Peyer's patch (tissue), 4 donors: ENCODE measurements at regions not wholly inside any gene's neighbourhood (a gene's known extent, or its start where the extent isn't known, plus 50 kb on each side); places are given as distances from the start of the nearest gene placed in this dataset.

Experiments used
- DNase-seq, 3 donors: peaks; one replicate each; pipeline ENCODE4 v3.0.0-alpha.2; 2017 to 2019
- H3K27ac ChIP-seq, 4 donors: fragments of 200-600 bp; sonication (generic); one replicate each; pipeline ENCODE4 v1.5.1; 2016 to 2019
- H3K27me3 ChIP-seq, 2 donors: fragments of 200-600 bp; sonication (generic); one replicate each; pipeline ENCODE4 v1.5.1; 2019
- H3K36me3 ChIP-seq, 3 donors: fragments of 200-600 bp; sonication (generic); one replicate each; pipeline ENCODE4 v1.5.1; 2016 to 2019
- H3K4me1 ChIP-seq, 4 donors: fragments of 200-600 bp; sonication (generic); one replicate each; pipeline ENCODE4 v1.5.1; 2016 to 2019
- H3K4me3 ChIP-seq, 4 donors: fragments of 200-600 bp; sonication (generic); 1 replicate in 3 of 4; 2 replicates in 1 of 4; pipeline ENCODE4 v1.5.1; 2016 to 2019; ENCODE audit warnings: mild to moderate bottlenecking in 1 of 4
- H3K9me3 ChIP-seq, 4 donors: fragments of 200-600 bp; sonication (generic); one replicate each; pipeline ENCODE4 v1.5.1; 2016 to 2019; ENCODE audit warnings: mild to moderate bottlenecking in 1 of 4
- POLR2A ChIP-seq, 2 donors: fragments of 450-650 bp; IDR thresholded peaks; one replicate each; pipeline ENCODE4 v1.5.1; 2017; ENCODE audit warnings: antibody characterized with exemption in 2 of 2, mild to moderate bottlenecking in 2 of 2, moderate library complexity in 2 of 2
- TF ChIP-seq, protein P1 (sequence below), 6 experiments: fragments of 450-650 bp in 4 of 6; fragments of 200-600 bp in 2 of 6; sonication (generic) in 1 of 6; IDR thresholded peaks; one replicate each; pipeline ENCODE4 v1.5.1; 2017 to 2019; ENCODE audit warnings: antibody characterized with exemption in 6 of 6, mild to moderate bottlenecking in 3 of 6, moderate library complexity in 1 of 6

DNA sequence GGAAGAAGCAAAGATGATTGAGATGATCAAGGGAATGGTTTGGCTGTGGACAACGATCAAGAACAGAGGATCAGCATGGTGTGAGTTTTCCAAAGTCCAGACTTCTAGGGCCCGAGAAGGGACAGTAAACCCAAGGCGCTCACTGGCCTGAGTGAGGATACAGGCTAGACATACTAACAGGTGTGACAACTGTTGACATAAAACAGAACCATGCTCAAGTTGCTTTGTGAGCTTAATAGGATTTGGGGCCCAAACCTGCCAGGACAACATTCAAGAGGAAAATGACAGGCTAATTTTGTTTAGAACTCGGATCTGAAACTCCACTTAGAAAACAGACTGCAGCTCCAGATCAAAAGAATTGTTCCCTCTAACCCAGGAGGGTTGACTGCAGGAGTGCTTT is 68.1 kb upstream of the ACKR3 start:
- H3K9me3 ChIP-seq: no peaks in the 10 kb centered on the region
- H3K27ac ChIP-seq: no peak overlapping the region
- no peaks in the 10 kb centered on the region for H3K4me1 ChIP-seq
- H3K36me3 ChIP-seq: no peaks in the 10 kb centered on the region
- H3K4me3 ChIP-seq: no peak overlapping the region
- H3K27me3 ChIP-seq: no peaks in the 10 kb centered on the region
- no peak for TF ChIP-seq POLR2A (IDR thresholded peaks at IDR 0.05)
- TF ChIP-seq, protein P1, sequence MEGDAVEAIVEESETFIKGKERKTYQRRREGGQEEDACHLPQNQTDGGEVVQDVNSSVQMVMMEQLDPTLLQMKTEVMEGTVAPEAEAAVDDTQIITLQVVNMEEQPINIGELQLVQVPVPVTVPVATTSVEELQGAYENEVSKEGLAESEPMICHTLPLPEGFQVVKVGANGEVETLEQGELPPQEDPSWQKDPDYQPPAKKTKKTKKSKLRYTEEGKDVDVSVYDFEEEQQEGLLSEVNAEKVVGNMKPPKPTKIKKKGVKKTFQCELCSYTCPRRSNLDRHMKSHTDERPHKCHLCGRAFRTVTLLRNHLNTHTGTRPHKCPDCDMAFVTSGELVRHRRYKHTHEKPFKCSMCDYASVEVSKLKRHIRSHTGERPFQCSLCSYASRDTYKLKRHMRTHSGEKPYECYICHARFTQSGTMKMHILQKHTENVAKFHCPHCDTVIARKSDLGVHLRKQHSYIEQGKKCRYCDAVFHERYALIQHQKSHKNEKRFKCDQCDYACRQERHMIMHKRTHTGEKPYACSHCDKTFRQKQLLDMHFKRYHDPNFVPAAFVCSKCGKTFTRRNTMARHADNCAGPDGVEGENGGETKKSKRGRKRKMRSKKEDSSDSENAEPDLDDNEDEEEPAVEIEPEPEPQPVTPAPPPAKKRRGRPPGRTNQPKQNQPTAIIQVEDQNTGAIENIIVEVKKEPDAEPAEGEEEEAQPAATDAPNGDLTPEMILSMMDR (IDR thresholded peaks at IDR 0.05): no peak
- DNase-seq: no peak

DNA sequence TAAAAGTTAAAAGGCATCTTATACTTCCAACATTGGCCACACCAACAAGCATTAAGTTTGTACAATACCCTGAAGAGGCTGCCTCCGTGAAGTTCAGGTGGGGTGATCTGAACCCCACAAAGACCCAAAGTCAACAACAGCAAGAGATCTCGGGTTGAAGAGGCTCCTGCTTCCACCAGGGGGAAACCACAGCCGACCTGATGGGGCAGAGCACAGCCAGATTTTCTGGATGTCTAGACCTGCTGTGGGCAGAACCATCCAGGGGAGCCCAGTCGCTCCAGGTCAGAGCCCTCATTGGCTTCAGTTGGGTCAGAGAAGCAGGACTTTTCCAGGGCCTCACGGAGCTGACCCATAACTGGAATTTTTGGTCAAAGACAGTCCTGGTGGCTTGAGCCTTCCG is 66.5 kb upstream of the ACKR3 start:
- DNase-seq: no peak
- no peak for TF ChIP-seq POLR2A (IDR thresholded peaks at IDR 0.05)
- TF ChIP-seq, protein P1 (IDR thresholded peaks at IDR 0.05): no peak
- Histone ChIP-seq H3K4me3 (no peak overlapping the region), H3K27ac (no peak overlapping the region), H3K9me3 (no peaks in the 10 kb centered on the region), H3K36me3 (no peaks in the 10 kb centered on the region), H3K4me1 (no peaks in the 10 kb centered on the region), H3K27me3 (no peaks in the 10 kb centered on the region)

DNA sequence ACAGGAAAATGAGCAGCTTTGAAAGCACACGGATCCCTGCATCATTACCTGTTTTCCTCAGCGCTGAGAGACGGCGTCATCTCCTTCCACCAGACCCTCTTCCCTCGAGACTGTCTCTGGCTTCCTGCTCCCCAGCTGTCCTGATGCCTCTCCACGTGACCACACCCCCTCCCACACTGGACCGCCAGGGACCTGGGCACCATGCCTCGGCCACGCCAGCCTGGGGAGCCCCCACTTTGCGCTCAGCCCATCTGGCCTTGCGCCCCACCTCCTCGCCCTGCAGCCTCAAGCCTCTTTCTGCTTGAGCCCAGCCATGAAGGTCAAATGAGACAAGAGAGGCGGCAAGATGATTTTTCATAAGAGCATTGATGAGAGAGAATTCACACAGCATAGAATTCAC is 66.0 kb upstream of the ACKR3 start:
- Histone ChIP-seq H3K27me3 (no peaks in the 10 kb centered on the region), H3K9me3 (no peaks in the 10 kb centered on the region), H3K27ac (no peak overlapping the region), H3K36me3 (no peaks in the 10 kb centered on the region), H3K4me3 (no peak overlapping the region), H3K4me1 (no peaks in the 10 kb centered on the region)
- no peak for TF ChIP-seq POLR2A (IDR thresholded peaks at IDR 0.05)
- TF ChIP-seq, protein P1 (IDR thresholded peaks at IDR 0.05): no peak
- no peak for DNase-seq

DNA sequence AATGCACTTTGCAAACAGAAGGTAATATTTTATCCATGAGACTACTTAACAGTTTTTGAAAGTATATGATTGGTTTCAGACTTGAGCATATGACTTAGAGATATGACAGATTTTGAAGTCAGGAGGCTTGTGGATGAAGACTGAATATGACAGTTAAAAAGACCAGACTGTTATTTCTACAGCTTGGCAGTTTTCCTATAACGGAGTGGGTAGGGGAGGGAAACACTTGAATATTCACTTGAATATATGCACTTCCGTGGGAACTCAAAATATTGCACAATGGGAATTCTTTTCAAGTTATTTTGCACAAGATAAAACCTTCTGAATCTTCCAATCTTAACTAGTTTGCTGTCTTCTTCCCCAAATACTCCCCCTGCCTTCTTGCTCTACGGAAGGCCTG is 64.6 kb upstream of the ACKR3 start:
- TF ChIP-seq POLR2A (IDR thresholded peaks at IDR 0.05): no peak
- TF ChIP-seq, protein P1 (IDR thresholded peaks at IDR 0.05): no peak
- Histone ChIP-seq H3K27ac (no peak overlapping the region), H3K4me3 (no peak overlapping the region), H3K4me1 (no peaks in the 10 kb centered on the region), H3K27me3 (no peaks in the 10 kb centered on the region), H3K9me3 (no peaks in the 10 kb centered on the region), H3K36me3 (no peaks in the 10 kb centered on the region)
- DNase-seq: no peak

DNA sequence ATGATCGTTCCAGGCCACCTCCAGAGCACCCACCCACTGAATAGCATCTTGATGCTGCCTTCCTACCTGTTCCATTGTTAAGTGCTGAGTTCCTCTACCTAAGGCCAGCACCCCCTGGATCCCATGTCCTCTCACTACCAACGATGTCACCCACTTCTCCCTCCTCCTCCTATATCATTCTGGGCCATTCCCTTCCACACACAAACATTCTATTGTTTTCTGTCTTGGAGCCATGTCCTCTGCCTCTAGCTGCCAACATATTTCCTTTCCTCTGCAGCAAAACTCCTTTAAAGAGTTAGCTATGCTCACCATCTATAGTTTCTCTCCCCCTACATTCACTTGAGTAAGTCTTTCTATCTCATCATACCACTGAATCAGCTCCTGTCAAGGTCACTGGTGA is 64.0 kb upstream of the ACKR3 start:
- Histone ChIP-seq H3K9me3 (no peaks in the 10 kb centered on the region), H3K27me3 (no peaks in the 10 kb centered on the region), H3K27ac (no peak overlapping the region), H3K36me3 (no peaks in the 10 kb centered on the region), H3K4me3 (no peak overlapping the region), H3K4me1 (no peaks in the 10 kb centered on the region)
- TF ChIP-seq, protein P1 (IDR thresholded peaks at IDR 0.05): no peak
- no peak for TF ChIP-seq POLR2A (IDR thresholded peaks at IDR 0.05)
- no peak for DNase-seq

DNA sequence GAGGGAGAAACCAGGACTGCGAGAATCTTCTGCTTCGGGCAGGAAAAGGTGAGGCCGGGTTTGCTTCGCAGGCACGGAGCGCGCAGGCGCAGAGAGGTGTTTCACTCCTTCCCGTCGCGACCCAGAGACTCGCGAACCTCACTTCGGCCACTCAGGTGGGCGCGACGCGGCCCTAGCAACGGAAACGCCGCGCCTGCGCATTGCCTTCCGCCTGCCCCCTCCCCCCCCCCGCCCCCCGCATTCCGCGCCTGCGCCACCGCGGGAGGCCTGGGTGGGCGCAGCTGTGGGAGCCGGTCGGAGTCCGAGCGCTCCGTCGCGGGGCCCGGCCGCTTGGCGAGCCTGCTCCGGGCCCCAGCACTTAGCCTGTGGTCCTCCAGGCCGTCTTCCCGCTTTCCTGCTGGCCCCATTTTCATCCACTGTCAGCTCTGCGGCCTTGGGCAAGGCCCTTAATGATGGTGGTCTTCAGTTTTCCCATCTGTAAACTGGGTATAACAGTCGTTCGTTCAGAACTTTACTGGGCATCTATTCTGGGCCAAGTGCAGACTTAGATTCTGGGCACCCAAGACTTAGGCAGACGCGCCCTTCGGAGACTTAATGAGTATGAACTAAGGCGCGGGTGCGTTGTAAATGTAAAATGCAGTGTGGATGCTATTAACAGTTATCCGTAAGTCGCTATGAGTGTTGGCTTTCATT is 62.1 kb upstream of the ACKR3 start:
- no peaks in the 10 kb centered on the region for H3K4me1 ChIP-seq
- no peaks in the 10 kb centered on the region for H3K36me3 ChIP-seq
- peak overlapping the region; percentile 4 to 49 (median 38) for H3K4me3 ChIP-seq
- no peaks in the 10 kb centered on the region for H3K9me3 ChIP-seq
- no peak overlapping the region for H3K27ac ChIP-seq
- no peak for TF ChIP-seq POLR2A (IDR thresholded peaks at IDR 0.05)
- TF ChIP-seq, protein P1 (IDR thresholded peaks at IDR 0.05): no peak
- no peaks in the 10 kb centered on the region for H3K27me3 ChIP-seq
- DNase-seq: peak in 2 of 3 donors; percentile 28 to 70
